Hematopoietic multipotent progenitor cell treated with erythropoietin and hydrocortisone succinate and interleukin-3 and kit ligand, for 8 days (in vitro differentiated cells): ENCODE measurements at regions not wholly inside any gene's neighbourhood (a gene's known extent, or its start where the extent isn't known, plus 50 kb on each side); places are given as distances from the start of the nearest gene placed in this dataset.

Experiments used
- DNase-seq: peaks from one replicate; pipeline ENCODE4 v3.0.0-alpha.2; 2015

DNA sequence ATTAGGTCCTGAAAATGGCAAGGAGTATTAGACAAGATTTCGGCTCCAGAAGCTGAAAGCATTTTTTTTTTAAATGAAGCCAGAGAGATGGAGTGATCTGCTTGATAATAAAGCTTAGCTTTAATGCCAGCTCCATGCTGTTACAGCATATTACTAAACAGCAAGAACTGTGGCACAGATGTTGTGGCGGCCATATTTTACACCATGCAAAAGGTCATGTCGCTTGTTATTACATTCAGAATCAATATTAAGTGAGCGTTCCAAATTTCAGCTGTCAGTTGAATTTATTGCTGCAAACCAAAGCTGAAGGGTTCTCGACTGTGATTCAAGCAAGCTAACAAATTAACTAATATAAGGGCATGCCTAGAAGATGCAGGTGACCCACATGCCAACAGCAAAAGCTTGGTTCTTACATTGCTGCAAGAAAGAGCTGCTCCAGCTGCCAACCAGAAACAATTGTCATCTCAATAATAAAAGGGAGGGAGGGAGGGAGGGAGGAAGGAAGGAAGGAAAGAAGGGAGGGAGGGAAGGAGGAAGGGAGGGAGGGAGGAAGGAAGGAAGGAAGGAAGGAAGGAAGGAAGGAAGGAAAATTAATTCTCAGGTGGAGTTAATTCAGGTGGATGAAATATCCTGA lies 517.7 kb upstream of the WWC1 start:
- no peak for DNase-seq

DNA sequence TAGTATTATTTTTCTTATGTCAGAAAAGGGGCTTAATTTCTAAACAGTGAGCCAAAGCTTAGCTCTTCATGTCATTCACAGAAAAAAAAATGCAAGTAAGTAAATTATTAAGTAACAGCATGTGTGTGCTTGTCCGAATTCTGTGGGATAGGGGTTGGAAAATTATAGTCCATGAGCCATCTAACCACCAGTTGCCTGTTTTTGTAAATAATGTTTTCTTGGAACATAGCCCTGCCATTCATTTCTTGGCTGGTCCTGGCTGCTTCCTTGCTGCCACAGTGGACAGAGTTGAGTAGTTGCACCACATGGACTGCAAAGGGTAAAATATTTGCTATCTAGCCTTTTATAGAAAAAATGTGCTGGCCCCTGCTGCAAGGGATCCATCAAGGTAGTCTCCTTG lies 513.7 kb upstream of the WWC1 start:
- no peak for DNase-seq

DNA sequence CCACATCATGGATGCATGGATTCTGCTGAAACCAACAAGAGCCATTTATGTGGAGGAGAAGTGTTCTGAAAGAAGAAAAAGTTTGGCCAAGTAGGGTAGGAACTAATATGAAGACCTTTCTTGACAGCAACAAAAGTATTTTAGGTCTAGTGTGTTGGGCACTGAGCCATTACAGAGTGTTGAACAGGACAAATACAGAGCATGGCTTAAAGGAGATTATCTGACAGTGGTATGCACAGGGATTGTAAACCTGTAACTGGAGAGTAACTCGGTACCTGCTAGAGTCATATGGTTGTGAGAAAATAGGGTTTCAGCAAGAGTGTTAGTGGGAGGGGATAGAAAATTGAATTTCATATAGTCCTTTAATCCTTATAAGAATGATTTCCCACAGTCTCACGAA lies 513.2 kb upstream of the WWC1 start:
- DNase-seq = no peak

DNA sequence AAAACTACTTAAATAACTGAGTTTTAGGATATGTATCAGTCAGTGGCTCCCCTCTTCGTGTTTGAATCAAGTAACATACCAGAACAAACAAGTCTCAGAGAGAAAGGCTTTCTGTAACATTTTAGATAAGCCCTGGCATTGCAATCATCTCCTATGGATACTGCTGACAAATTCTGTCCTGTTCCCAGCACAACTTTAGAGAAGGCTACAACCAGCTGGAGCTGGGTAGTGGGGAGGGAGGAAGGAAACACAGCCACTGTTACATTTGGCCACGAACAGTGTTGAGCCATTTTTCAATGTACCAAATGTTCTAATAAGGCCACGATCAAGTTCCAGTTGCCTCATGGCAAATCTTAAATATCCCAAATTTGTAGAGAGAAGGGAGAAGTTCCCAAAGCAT lies 511.8 kb upstream of the WWC1 start:
- no peak for DNase-seq

DNA sequence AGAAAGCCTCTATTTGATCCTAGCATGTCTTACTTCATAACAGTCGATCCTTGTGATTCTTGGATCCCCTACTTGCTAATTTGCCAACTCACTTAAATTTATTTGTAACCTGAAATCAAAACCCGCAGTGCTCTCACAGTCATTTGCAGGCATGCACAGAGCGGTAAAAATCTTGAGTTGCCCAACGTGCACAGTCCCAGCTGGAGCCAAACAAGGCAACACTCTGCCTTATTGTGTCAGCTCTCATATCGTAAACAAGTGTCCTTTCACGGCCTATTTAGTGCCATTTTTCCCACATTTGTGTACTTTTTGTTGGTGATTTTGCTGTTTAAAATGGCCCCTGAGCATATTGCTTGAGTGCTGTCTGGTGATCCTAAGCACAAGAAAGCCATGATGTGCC lies 511.3 kb upstream of the WWC1 start:
- DNase-seq = no peak

DNA sequence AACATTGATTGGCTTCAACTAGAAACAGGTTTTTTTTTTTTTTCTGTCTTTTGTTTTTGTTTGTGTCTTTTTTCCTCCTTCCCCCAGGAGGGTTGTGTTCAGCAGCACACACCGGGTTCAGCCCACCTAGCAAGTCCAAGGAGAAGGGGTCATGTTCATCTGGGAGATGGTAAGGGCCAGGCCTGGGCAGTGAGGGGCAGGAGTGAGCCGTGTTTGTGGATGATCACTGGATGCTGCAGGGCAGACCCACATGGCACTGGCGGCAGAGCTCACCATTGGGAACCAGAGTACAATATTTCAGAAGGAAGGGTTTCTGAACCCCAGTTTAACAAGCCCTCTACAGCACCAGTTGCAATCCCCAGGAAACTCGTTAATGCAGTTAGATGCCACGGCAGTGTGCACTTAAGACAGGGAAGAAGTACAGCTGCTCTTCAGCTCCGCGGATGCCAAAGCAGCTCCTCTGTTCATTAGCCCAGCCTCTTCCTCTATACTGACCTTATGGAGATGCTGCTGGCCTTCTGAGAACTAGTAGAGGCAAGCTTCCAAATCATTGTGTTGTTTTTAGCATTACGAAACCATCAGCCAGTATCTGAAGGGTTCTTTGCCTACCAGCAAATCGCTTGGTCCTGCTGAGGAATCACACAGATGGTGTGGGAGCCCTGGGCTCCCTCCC lies 508.2 kb upstream of the WWC1 start:
- no peak for DNase-seq

DNA sequence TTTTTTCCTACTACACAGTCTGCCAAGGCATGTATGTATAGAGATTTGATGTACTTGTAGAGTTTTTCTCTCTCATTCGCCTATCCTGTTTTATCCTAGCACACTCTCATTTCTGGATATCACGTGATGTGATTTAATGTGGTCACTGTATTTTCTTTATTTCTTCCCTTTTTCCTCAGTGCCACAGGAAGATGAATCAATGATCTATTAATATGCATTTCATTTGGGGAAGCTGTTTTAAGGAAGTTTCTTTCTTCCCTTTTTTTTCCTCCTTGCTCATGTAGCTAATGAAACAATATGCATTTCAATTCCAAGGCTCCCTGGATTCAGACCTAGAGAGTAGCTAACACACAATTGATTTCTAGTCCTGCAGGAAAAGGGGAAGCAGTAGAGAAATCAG lies 506.3 kb upstream of the WWC1 start:
- no peak for DNase-seq

DNA sequence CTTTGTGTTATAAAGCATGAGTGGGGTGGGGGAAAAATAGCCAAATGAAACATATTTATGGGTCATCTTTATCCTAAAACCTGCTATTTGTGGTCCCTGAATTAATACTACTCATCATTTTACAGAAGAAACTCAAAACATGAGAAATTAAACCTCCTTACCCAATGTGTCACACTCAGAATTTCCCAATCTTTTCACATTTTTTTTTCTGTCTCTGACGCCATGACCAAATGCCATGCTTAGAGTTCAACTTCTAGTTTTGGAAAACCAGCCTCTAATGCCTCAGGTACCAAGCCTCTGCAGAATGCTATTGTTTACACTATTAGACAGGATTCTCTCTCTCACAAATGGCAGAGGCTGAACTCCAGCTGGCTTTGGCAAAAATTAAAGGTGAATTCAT lies 505.5 kb upstream of the WWC1 start:
- no peak for DNase-seq

DNA sequence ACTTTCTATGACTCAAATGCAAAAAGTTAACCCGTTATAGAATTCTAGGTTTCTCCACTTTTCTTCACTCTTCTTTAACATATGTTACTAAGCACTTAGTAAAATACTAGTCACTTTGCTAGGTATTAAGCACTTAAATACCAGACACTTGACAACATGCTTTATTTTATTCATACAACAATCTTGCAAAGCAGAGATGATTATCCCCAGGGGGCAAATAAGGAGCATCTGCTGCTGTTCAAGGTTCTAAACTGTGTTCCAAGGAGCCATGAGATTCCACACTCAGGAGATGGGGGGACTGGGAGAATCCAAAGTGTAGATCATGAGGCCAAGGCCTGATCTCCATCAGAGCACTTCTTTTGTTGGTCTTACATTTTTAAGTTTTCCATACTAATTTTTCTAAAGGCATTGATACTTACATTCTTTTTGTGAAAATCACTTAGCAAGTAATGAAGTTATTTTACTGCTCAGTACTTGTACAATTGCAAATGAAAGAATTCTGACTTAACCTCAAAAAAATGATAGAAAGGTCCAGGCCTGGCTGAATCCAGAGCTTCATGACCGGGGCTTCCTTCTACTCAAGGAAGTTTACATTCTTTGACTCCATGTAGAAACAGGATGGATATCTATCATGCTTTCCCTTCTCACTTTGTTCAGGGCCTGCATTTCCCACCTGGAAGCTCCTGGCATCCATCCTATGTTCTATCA lies 504.4 kb upstream of the WWC1 start:
- DNase-seq = no peak

DNA sequence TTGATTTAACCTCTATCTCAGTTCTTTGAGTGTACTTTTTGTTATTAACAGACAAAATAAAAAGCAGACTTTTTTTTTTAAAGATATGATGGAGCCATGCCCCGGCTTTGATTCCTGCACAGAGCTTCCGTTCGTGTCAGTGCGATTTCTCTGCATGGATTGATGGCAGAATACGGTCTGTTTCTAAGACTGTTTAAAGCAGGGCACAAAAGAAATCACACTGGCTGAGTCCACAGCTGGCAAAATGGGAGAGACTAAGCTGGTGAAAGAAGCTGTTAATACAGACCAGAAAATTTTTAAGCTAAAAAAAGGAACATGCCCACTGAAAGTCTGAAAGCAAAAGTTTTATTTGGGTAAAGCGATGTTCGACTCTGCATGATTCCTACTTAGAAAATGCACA lies 501.4 kb upstream of the WWC1 start:
- no peak for DNase-seq

DNA sequence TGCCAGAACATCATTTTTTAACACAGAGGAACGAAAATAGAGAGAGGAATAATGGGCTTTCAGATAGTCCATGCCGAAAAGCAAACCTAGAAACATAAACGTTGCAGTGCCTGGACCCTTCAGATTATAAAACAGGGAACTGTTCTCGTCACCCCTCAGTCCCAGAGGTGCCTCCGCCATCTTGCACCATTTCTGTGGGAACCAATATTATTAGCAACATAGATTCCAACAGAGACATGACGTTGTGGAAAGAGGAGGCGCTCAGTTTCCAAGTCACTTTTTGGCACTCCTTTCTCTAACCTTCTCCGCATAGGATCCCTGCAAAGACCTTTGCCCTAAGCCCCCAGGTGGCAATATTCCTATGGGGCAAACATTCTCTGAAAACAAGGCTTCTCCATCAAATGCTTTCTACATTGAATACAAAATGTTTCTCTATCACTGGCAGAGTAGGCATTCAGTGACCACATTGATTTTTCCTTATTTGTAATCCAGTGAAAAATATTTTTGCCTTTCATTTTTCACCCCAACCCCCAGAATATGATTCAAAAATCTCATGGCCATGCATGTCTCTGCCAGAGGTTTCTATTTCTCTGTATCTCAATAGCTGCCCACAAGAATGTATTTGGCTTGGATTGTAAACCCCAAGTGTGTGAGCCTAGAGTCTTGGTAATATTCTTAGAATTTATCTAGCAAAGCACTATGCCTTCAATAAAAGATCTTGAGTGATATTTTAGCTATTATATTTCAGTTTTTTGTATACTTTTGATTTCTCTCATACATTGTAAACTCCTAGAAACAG lies 500.8 kb upstream of the WWC1 start:
- no peak for DNase-seq

DNA sequence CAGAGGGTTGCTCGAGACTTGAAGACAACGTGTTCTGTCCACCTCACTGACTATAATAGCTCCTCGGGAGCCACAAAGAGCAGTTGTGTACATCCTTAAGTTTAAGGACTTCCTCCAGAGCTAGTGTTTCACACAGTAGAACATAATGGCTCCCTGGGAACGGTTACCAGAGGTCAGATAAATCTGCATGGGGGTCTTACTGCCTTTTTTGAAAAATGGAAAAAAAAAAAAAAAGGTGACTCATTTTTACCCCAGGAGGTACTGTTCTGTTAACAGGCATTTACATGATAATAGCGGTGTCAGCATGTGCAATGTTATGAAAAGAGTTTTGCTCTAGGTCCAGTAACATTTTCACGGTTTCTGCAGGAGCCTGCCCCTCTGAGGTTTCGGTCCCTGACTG lies 498.9 kb upstream of the WWC1 start:
- no peak for DNase-seq

DNA sequence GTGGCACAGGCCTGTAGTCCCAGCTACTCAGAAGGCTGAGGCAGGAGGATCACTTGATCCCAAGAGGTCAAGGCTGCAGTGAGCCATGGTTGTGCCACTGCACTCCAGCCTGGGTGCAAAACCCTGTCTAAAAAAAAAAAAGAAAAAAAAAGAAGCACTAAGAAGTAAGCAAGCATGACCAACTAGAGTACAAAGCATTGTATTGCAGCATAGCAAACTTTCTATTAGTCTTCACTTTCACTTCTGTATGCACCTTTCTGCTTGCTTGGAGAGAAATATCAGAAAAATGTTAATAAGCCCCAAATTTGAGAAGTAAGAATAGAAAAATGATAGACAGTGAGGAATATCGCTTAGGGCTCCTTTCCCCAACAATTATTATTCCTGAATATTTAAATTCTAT lies 497.7 kb upstream of the WWC1 start:
- no peak for DNase-seq

DNA sequence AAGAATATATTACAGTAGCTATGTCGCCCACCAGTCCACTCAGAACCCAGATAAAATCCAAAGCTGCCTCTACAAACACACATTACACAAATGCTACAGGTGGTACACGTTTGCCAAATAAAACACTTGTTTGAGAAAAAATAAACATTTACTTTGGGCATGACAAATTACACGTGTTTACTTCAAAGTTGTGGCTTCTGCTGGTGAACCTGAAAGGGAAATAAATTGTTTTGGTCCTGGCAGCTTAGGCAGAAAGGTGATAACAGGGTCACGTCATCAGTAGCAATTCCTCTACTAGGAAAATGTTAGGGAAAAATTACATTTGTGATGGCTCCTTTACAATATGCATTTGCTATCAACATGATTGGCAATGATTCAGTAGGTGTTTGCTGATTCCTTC lies 497.3 kb upstream of the WWC1 start:
- DNase-seq = no peak

DNA sequence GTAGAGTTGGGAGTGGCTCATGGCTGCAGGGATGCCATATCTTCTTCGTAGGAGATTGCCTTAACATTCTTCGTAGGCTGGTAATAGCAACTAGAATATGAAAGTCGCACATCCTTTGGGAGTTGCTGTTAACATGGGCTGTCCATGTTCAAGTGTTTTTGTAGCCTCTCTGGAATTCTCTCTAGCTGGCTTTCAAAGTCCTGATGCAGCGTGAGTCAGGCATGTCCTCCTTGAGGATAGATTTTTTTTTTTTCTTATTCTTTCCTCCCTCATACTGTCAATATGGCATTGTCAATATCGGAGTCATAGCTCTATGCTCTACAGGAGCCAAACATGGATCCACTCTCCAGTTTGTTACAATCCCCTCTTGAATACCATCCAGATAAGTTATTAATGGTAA lies 494.8 kb upstream of the WWC1 start:
- DNase-seq = no peak

DNA sequence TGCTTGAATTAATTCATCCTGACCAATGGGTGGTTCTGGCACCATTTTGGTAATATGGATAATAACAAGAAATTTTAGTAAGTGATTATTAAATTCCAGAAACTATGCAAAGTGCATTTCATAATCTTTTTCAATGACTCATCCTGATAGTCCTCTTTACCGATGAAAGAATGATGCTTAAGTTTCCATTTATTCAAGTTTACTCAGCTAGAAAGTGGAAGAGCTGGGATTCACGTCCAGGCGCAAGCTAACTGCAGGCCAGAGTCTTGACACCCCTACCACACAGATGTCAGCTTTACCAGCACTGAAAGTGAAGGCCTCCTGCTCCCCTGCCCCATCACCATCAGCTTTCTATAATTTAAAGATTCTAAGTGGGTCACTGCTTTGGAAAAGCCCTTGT lies 493.5 kb upstream of the WWC1 start:
- no peak for DNase-seq

DNA sequence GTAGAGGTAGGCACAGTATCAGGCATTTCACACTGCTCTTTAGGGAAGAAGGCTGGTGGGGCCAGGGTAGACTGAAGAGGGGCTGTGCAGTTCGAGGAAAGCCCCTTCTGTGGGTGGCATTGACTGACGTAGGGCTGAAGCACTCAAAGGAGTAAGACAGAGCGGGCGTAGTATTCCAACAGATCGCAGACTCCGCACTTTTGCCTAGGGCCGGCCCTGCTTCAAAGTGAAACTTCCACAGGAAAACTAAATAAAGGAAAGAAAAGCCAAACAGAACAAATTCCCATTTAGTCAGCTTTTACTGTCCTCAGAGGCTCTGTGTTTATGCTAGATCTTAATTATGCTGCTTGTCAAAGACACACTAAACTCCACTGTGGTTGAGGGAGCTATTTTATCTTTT lies 493.0 kb upstream of the WWC1 start:
- no peak for DNase-seq

DNA sequence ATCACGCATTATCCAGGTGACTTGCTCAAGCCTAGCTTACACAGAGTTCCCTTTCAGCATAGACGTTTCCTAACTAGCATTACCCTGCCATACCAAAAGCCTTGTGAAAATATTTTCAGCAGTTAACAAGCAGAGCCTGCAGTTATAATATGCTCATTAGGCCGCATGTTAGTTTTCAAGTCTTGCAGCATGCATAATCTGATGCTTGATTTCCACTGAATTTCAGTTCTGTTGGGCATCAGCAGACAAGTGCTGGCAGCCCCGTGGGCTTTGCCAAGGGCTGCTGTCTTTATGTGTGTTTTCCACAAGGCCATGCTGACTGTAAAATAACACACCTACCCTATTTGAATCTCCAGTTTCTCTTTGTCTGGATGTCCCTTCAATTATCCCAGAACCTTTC lies 491.0 kb upstream of the WWC1 start:
- DNase-seq = no peak

DNA sequence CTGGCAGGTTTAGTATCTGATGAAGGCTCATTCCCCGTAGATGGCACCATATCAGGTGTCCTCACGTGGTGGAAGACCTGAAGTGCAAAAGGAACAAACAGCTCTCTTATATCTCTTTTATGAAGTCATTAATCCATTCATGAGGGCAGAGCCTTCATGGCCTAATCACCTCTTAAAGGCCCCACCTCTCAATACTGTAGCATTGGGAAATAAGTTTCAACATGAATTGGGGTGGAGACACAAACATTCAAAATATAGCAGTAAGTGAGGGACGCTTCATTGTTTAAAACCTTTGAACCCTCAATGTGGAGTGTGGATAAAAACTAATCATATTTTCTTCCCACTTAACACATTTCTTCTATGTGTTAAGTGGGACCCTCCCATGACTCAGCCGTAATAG lies 489.4 kb upstream of the WWC1 start:
- DNase-seq = no peak

DNA sequence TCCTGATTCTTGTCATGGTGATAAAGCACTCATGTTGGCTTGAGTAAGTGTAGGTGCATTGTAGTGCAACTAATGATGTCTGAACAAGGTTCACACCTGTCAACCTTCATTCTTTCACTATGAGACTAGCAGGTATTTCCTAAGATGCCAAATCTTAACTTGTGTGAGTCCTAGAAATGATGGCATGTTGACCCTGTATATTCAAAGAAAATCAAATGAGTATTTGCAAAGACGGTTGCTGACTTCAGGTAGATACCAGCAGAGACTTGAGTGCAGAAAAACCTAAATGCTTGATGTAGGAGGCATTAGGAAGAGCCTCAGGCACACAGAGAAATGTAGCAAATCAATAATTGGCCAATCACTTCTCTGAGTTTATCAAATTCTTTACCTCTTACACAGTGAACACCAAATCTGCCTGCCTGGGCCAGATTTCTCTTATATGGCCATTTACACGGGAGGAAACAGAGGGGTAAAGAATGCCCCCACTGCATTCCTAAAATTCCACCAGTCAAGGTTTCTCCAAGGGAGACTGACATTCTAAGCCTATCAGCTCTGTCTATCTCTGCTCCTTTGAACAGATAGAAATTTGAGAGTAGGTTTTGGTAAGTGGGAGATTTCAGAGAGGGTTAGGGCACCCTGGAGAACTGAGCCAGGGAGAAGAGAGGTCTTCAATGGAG lies 488.6 kb upstream of the WWC1 start:
- no peak for DNase-seq

DNA sequence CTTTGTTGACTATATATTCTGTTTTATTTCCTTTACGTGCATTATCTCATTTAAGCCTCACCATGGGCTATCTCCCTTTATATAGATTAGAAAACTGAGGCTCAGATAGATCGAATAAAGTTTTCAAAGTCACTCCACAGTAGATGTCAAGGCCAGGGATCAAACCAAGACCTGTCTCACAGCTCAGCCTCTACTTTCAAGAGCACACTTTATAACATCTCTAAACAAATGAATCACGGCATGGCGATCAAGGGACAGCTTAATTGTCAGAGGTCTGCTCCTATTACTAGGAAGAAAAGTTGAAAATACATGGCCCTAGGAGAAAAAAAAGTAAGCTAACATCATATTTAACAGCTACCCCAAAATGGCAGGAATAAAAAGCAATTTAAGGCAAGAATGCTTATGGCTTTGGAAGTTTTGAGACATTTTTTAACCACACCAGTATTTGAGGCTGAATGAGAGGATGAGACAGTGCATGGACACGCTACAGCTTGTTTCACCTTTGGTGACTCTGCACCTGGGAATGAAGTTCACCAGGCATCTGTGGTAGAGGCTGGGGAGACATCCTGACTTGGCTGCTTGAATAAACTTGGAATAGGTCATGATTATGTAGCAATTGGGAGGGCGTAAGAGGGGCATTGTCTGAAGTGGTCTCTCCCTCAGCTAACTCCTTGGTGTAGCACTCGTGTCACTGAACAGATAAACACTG lies 486.8 kb upstream of the WWC1 start:
- no peak for DNase-seq

DNA sequence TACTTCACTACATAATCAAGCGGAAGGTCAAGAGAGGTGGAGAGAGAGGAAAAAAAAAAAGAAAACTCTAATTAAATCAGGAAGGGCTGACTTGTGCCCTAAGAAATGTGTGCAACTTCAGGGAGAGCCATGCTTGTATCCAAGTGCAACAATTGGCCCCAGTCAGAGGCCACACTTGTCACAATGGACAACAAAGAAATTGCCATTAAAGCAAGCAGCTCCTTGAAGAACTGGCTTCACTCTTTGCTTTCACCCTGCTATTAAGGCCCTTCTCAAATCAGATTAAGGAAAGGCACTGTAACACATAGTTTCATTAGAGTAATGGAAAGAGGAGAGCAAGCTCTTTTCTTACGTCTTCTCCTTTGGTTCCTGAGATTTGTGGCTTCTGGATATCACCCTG lies 480.9 kb upstream of the WWC1 start:
- DNase-seq = no peak

DNA sequence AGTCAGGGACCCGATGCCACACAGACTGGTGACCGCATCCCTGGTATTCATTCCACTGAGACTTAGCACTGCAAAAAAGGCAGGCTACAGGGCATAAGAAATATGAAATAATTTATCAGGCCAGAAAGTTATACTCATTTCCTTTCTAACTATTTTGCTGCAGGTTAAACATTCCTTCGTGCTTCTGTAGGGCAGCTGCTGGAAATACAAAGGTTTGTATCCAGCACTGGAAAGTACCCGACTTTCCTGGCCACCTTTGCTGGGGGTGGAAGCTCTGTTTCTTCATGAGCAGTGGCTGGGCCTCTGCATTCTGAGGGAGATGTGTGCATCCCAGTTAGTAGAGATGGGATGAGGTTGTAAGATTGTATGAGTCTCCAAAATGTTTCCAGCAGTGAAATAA lies 478.6 kb upstream of the WWC1 start:
- DNase-seq = no peak
